GM21381 (cell line): ENCODE measurements at regions not wholly inside any gene's neighbourhood (a gene's known extent, or its start where the extent isn't known, plus 50 kb on each side); places are given as distances from the start of the nearest gene placed in this dataset.

Experiments
- ATAC-seq: cut with Tn5 transposase; IDR thresholded peaks from one replicate; pipeline ENCODE4 v1.9.1; 2021; ENCODE audit warnings: mild to moderate bottlenecking, moderate library complexity; ENCODE audit not compliant: unreplicated experiment

DNA sequence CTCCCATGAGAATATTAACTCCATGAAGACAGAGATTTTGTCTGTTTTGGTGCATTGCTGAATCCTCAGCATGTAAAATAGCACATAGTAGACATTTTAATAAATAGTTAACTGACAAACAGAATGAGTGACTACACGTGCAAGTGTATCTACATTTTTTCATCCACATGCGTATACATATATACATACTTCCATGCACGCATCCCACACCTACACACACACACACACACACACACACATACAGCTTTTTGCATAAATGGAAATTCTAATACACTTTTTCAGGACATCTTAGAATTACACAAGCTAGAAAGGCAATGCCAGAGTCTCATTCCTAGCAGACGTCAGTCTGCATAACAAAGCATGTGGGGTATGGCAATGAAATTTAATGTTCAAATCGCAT is 139.7 kb upstream of the LRFN2 start:
- ATAC-seq = no peak

DNA sequence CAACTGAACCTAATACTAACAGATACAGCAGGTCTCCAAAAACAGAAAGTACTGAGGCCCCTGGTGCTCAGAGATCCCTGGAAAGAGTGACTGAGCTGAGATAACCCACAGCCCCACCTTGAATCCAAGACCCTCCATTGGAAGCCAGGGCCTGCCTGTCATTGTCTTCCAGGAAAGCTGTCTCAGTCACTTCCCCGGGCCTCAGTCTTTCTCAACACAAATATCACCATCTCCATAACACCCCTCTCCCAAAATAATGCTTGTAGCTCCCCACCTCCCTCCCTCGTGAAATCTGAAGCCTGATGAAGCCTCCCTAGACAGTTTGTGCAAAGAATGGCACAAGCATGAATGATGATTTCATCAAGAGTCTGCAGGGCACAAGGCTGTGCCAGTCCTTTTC is 138.2 kb upstream of the LRFN2 start:
- no peak for ATAC-seq

GRCh38 chr6:40724886-40725285 is 137.7 kb upstream of the LRFN2 start:
- no peak for ATAC-seq

- no peak for ATAC-seq
These were observed 136.8 kb upstream of the LRFN2 start for GRCh38 chr6:40723967-40724366.

- no peak for ATAC-seq
These were observed 135.5 kb upstream of the LRFN2 start for GRCh38 chr6:40722553-40723258.

DNA sequence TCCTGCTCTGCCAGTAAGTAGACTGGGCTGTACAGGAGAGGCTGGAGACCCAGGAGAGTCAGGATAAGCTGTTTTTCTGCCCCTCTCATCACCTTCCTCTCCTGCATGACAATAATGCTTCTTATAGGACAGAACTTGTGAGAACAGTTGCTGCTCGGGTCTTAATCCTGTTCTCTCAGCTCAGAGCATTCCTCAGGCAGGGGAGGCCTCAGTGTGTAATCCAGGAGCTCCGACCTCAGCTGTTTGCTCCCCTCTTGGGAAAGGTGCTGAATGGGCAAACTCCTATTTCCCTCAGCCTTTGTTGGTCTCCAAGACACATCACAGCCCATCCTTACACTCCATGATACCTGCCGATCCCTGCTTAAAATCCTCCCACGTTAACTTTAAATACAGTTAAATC is 134.9 kb upstream of the LRFN2 start:
- ATAC-seq = no peak

- no peak for ATAC-seq
These were observed 134.2 kb upstream of the LRFN2 start for GRCh38 chr6:40721271-40721952.

- no peak for ATAC-seq
These were observed 133.2 kb upstream of the LRFN2 start for GRCh38 chr6:40720375-40720748.

- ATAC-seq = no peak
These were observed 132.7 kb upstream of the LRFN2 start for GRCh38 chr6:40719671-40720374.

- no peak for ATAC-seq
These were observed 131.2 kb upstream of the LRFN2 start for GRCh38 chr6:40718401-40718800.

DNA sequence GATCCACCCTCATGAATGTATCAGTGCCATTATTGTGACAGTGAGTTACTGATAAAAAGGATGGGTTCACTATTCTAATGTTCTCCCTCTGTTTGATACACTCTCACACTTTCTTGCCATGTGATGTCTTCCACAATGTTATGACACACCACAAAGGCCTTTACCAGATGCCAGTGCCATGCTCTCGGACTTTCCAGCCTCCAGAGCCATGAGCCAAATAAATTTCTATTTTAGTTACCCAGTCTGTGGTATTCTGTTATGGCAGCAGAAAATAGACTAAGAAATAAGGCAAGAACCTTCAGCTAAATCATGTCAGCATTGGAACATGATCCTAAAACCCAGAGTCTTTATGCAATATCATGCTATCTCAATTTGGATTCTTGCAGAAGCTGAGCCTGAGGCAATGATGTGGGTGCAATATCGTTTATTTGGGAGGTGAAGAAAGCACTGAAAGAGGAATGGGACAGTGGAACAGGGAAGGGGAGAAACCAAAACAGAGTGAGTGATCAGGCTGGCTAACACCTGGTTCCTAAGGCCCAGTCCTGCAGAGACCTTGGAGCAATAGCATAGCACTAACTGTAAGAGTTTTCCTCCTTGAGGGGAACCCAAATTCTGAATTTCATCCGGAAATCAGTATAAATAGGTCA is 130.4 kb upstream of the LRFN2 start:
- ATAC-seq = no peak

GRCh38 chr6:40715570-40716403 is 128.6 kb upstream of the LRFN2 start:
- no peak for ATAC-seq

DNA sequence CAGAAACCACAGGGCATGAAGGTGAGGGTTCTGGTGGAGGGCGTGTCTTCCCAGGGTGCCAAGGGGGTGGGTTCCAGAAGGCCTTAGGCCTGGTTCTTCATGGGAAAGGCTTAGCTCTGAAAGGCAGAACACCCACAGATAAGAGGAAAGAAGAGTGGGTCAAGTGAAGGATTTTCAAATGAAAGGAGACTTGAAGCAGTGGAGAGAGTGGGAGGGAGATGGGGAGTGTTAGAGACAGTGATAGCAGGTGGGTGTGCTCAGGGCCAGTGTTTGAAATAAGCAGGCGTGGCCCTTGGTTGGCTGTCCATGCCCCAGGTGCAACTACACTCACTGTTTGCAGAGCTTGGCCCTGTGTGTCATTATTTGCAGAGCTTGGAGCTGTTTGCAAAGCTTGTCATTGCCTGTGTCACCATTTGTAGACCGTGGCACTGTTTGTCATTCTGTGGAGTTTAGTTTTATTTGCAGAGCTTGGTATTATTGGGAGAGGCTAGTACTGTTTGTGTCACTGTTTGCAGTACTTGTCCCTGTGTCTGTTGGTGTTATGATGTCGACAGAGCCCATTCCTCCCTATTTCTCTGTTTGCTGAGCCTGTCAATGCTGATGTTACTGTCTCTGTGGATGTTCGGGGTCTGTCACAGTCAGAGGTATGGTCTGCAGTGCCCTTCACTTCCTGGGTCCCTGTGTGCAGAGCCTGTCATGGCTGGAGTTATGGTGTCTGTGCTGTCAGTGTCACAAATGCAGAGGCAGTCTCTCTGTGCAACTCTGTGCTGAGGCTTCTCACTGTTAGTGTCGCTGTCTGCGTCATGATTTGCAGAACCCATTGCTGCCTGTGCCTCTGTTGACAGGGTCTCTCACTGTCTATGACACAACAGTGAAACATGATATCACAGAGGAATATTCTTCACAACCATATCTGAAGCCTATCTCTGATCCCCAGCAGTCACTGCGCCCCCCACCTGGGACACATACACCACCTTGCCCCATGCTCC is 127.7 kb upstream of the LRFN2 start:
- no peak for ATAC-seq

GRCh38 chr6:40714143-40714542 is 127.0 kb upstream of the LRFN2 start:
- no peak for ATAC-seq

GRCh38 chr6:40713002-40713719 is 126.0 kb upstream of the LRFN2 start:
- no peak for ATAC-seq

DNA sequence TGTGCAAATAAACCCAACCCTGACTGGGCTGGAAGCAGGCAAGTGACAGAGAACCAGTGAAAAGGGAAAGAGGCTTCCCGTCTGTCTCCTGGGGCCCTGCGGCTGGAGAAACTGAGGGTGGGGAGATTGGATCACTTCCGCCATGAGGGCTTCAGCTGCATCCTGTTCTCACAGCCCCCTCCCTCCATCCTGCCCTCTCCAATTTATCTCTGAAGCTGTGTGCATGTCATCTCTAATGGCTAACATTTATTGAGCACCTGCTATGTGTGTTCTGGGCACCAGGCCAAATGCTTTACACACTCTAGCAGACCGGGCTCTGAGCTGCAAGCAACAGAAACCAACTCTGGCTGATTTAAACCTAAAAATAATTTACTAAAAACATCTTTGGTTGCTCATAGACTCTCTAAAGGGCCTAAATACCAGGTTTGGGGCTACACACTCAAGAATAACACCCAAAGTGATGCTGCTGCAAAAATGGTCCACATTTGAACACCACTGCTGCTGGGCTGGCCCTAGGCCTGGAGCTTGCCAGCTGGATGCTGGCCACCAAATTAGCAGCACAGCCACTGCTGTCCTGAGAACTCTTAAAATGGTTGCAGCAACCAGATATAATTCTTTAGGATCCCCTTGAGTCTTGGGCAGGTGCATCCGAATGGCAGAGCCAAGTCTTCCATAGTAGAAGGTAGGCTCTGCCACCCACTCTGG is 123.6 kb upstream of the LRFN2 start:
- ATAC-seq = no peak

DNA sequence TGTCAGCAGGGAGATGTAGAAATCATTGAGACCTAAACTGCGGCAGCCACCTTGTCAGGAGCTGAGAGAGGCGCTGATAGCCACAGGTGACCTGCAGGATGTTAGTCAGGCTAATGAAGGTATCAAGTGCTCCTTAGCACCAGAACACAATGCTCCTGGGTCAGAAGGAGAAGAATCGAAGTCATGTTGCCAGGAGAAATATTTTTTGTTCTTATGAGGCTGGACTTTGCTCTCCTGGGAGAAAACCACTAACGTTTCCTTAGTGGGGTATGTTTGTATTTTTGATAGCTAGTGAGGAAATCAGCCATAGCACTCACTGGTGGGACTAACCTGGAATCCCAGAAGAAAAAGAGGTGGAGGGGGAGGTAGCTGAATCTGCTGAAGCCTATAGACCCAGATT is 120.9 kb upstream of the LRFN2 start:
- no peak for ATAC-seq

- no peak for ATAC-seq
These were observed 119.0 kb upstream of the LRFN2 start for GRCh38 chr6:40706178-40706577.
